EL (cell line): ENCODE measurements at regions not wholly inside any gene's neighbourhood (a gene's known extent, or its start where the extent isn't known, plus 50 kb on each side); places are given as distances from the start of the nearest gene placed in this dataset.

Source experiments
- DNase-seq: peaks from one replicate; pipeline ENCODE4 v3.0.0-alpha.2; 2016

DNA sequence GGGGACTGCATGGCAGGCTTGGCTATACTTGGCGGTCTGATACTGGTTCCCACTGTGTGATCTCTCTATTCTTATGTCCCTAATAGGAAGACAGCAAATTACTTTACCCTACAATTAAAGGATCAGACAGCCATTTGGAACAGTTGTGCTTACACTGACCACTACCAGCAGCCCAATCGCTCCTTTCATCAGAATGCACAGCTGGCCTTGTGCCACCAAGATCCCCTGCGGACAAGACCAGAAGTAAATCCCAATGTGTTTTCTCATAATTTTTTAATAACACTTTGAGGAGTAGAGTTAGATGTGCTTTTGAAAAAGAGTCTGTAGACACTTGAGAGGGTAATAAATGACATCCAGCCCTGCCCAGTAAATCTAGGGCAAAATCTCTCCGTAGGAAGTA, 297.2 kb upstream of the ZNF32 start:
- DNase-seq, result no peak

DNA sequence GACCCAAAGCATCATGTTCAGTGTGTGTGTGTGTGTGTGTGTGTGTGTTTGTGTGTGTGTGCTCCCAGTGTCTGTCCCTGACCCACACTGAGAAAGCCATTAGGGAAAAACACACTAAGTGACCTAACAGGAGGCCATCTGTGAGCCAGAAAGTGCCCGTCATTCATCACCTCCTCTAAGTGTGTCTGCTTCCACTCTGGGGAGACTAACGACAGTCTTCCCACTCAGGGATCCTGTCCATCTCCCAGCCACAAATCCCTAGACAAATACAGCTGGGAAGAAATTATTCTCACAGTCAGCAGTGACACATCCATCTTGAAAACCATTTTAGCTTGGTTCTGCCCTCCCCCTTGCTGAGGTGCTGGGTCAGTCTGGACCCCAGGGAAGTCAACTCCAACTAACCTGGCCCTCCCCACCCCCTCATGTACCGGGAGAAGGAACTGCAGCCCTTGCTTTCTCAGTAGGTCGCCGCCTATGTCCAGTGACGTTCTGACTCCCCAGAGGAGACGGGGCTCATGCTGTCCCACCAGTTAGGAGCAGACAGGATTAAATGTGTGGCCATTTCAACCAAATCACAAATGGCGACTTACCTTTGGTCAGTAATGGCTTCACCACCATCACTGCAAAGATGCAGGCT, 296.5 kb upstream of the ZNF32 start:
- DNase-seq, result no peak

DNA sequence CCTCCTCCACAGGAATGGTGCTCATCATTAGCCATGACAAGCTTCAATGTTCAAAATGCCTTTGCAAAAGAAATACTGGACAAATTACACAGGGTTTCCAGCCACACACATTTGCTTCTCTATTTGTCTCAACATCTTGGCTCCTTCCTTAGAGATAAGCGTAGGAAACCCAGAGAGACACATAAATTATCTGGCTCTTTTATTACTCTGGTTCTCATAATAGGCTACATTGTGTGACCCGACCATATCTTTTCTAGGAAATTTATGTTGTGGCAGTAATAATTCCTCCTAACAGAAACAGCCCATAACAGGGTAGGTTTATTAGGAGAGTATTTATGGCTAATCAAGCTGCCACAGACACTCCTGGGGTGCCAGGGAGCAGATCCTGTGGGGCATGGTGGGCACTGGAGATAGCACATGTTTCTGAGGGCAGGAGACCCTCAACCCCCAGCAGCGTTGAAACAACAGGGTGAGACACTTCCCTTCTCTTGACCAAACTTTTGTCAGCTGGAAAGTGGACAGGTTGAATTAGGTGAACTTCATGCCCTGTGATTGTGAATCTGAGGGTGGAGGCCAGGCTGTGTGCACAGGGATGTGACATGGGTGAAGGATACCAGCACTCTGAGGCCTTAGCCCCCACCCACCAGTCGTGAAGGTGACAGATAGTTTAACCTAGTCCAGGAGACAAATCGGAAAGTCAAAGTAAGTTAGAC, 295.9 kb upstream of the ZNF32 start:
- no peak for DNase-seq

DNA sequence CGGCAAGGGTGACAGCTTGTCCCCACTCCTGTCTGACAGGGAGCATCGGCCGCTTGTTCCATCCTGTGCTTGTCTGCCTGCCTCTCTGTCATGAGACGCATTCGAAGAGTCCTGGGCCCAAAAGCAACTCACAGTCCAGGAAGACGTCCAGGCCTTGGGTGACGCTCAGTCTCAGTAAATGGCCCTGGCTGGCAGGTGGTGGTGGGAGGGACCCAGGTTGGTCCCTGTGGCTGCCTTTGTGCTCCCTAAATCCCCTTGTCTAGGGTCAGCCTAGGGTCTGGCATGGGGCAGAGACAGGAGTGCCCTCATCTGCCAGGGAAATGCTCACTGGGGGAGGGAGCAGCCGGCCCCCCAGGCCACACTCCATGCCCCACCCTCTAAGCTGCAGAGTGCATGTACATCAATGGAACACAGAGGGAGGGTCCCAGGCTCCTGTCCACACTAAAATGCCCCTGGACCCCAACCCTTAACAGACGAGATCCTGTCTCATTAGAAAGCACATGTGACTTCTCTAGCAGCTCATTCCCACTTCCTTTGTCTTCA, 295.2 kb upstream of the ZNF32 start:
- DNase-seq, result no peak

DNA sequence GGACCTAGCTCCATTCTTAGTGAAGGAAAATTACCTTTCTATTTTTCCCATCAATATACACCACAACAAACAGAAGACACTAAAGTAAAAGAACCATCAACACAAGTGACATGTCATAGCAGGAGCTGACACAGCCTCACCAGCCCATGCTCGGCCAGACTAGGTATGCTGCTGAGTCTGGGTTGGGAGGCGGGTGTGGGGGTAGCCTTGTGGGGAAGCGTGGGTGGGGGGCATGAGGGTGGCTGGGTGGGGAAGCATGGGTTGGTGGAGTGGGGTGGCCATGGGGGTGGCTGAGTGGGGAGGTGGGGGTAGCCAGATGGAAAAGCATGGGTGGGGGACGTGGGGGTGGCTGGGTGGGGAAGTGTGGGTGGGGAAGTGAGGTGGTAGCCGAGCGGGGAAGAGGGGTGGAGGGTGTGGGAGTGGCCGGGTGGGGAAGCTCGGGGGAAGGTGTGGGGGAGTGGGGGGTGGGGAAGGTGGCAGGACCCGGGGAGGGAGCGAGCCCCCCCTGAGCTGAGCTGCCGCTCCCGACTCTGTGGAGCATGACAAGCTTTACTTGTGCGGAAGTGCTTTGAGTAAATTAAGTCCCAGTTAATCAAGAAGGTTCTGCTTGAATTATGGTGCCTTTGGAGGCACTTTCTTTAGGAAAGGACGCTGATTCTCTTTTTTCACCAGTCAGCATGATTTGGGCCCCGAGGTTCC, 294.6 kb upstream of the ZNF32 start:
- no peak for DNase-seq

DNA sequence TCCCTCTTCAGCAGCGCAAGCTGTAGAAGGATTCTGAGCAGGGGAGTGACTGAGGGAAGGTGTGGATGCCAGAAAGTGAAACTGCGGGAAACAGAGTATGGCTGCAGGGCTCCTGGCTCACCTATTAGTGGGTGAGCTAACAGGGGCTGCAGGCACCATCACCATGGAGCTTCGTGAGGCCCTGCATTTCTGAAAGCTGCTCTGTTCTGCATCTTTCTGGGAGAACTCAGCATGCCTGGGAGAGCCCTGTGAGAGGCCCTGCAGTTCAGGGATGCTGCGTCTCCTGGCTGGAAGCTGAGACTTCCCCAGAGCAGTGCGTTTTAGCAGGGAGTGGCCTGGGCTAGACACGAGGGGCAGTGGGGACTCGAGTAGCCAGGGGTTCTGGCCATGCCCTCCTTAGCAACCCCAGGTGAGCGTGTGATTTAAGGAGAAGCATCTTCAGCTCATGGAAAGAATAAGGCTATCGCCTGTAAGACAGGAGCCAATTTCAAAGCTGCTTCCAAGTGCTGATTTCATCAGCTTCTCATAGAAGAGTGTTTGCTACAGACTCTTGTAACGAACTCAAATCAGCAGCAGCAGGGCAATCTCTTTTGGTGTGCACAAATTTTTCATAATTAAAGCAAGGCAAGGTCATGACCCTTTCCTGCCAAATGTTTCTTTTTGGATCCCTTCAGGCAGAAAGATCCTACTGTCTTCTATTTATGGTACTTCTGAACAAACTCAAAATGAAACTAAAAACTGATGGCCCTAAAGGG, 293.6 kb upstream of the ZNF32 start:
- DNase-seq, result no peak

DNA sequence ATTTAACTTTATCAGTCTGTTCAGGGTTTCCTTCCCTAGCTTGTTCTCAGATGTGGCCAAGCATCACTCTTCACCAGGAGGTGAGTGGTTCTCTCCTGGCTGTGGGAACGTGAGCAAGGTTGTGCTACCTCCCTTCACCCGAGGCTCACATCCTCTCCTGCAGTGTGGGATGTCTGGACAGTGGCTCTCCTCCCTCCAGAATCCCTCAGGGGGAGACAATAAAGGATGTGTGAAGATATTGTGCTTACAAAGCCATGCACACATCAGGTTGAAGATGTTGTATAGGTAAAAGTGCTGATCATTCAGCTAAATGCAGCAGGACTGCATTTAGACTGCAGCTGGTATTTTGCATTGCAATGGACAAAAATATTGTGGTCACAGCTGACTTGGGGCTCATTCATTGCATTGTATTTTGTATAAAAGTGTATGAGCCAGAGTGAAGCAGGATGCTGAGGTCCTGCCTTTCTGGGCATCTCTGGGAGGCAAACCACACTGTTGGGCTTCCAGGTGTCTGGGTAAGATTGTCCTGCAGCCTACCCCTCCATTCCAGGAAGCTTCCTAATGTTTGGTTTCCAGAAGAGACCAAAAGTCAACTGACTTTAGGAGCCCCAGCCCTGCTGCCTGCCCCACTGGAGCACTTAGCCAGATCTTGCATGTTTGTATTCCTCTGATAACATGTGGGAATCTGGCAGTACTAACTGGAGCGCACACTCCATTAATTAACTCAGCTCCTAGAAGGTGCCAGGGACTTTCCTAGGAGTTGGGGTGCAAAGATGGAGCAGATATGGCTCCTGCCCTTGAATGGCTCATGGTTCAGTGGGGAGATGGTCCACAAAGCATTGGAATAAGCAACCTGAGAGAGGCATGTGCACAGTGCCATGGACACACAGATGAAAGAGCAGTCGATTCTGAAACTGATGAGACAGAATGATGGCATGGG, 292.5 kb upstream of the ZNF32 start:
- no peak for DNase-seq

DNA sequence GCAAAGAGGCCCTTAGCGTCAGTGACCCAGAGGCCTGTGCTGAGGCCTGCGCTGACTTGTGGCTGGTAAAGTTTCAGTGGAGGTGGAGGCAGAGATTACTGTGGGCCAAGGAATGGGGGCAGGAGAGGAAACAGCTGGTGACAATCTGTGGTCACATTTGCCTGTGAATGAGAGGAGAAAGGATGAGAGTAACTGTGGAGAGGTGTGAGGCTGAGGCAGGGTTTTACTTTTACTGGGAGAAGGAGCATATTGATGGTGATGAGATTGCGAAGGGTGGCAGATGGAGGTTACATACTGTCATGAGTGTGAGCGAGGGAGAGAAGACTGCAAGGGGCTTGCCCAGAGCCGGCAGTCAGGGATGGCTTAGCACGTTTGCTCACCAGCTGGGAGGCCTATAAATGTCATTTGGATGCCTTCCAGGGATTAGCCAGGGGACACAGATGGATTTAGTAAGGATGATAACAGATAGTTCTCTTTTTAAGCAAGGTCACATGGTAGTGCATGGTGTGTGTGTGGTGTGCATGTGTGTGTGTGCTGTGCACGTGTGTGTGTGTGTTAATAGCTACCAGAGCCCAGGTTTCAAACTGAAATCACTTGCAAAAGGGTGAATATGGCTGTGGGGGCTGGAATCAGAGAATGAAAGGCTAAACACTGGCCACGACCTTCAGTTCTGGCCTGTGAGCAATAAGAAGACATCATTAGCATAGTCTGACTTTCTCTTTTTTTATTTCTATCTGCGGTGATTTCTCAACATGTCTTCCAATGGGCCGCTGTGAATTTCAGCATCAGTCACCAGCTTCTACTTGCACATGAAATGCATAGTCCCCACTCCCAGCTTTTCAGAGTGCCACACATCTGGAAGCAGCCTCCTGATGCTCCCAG, 291.5 kb upstream of the ZNF32 start:
- peak; percentile 56 for DNase-seq

DNA sequence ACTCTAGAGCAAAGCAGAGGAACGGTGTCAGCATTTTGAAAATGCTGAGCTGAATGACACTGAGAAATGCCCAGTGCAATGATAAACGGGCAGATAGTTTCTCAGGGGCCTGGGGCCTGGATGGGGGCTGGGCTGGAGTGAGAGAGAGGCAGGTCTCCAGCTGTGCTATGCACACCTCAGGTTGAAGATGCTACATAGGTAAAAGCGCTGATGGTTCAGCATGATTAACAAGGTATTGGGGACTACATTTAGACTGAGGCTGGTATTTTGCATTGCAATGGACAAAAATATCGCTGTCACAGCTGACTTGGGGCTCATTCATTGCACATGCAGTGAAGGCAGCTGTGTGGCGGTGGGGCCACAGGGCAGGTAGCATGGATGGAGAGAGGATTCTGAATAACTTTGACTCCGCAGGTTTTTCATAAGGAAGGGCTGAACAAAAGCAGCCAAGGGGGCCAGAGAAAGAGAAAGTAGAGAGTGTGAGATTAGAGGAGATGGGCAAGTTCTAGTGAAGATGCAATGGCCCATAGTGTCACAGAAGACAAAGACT, 290.8 kb upstream of the ZNF32 start:
- no peak for DNase-seq

DNA sequence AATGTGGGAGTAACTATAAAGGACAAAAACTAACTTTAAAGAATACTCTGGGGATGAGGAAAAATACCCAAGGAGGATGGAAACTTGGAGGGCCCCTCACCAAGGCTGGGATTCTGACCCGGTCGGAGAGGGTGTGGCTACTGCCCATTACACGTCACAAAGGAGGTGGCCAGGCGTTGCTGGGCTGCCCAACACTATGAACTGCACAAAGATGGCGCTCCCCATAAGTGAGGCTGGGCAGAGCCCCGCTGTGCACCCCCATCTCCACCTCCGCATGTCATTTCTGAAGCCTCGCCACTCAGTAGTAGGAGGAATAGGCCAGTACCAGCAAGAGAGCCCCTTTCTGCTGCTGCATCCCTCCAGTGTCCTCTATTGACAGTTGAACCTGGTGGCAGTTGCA, 290.1 kb upstream of the ZNF32 start:
- DNase-seq, result no peak

DNA sequence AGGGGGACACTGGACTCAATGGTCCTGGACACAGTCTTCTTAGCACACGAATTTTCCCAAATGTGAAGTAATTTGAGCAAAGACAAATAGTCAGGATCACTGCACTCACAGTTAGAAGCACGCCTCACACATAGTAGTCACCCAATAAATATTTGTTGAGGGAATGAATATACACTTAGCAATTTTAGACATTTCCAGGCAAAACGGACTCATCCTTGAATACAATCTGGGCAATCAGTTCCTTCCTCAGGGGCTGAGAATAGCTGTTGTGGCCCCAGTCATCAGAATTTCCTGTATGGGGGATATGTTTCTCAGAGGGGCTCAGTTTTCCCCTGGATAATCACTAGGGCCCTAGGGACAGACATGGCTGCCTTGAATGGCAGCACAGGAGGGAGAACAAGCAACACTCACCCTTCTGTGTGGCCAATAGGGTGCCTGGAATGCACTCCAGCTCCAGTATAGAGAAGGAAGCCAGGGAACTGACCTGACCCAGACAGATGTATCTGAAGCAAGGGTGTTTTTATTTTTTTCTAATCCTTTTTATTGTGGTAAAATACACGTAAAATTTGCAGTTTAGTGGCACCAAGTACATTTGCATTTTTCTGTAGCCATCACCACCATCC, 282.7 kb upstream of the ZNF32 start:
- DNase-seq, result peak; percentile 92

DNA sequence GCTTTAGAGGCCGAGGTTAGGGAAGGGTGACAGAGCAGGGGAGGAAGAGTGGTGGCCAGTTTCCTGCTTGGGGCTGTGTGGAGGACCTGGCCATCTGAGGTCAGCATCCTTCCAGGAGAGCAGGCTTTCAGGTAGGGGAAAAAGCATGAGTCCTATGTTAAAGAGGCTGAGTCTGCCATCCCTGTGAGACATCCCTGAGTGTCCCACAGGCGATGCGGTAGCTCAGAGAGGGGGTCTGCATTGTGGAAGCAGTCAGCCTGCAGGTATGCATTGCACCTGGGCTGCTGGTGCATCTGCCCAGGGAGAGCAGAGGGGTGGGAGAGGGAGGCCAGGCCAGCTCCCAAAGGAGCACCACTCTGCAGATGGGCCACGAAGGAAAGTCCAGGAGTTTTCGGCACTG, 282.1 kb upstream of the ZNF32 start:
- no peak for DNase-seq

DNA sequence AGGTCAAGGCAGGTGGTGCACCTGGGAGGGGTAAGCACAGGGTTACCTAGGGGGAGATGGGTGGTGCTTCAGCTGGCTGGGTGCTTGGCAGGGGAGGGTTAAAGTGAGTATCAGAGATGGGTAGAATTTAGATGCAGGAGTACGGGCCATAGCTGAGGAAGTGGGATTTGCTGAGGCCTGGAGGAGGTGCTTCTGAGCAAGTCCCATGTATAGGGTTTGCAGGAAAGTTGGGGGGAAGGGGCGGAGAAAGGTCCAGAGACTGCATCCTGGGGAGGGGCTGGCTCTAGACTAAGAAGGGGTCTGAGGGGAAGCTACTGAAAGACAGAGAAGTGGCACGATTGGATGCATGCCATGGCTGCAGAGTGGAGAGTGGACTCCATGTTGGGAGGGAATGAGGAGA, 281.6 kb upstream of the ZNF32 start:
- DNase-seq, result no peak

DNA sequence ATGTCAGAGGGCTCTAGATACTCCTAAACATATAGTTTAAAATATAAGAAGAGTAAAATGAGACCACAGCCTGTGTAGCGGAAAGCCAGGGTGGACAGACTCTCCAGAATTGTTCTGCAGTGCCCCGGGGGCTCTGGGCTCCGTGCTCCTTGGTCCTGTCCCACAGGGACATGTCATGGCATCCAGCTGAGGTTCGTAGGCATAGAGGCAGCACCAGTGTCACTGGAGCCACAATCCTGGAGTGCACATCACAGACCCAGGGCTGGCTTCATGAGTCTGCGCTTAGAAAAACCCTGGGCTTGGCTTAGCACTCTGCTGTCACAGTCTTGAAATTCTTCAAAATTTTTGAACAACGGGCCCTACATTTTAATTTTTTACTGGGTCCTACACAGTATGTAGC, 280.4 kb upstream of the ZNF32 start:
- DNase-seq, result no peak

DNA sequence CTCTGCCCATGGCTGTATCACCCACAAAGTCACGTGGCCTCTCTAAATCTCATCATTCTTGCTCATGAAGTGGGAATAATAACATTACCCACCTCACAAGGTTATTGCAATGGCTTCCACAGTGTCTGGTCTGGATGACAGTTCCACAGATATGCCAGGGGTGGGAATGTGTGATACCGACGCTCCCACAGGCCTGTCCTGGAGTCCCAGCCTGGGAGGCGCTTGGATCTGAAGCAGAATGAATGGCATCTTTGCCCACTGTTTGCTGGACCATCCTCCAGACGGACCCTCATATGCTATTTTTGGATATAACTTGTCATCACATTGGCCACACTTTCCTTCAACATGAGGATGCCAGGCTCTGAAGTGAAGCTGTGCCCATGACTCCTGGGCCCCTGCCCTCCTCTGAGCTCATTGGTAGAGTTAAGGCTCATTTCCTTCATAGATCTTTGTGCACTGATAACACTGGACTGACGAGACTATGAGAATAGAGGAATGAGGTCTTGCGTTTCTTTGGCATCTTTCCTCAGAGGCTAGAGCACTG, 279.8 kb upstream of the ZNF32 start:
- DNase-seq, result no peak

DNA sequence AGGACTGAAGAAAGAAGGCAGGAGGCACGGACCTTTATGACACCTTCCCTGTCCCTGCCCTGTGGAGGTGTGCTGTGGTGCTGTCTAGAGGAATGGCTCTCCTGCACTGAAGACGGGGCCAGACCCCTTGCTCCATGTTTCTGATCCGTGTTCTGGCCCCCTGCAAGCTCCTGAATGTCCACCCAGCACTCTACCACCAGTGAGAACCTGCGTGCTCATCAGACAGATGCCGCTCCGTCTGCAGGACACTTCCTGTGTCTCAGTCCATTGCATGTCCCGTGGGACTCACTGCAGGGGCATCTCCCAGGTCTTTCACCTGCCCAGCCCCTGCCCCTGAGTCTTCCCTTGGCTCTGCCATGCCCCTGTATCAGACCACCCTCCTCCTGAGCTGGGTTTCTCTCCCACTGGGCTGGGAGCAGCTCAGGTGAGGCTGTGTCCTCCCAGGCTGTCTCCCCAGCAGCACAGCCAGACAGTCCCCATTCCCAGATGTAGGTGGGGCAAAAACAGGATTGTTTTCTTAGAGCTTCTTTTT, 278.3 kb upstream of the ZNF32 start:
- no peak for DNase-seq

DNA sequence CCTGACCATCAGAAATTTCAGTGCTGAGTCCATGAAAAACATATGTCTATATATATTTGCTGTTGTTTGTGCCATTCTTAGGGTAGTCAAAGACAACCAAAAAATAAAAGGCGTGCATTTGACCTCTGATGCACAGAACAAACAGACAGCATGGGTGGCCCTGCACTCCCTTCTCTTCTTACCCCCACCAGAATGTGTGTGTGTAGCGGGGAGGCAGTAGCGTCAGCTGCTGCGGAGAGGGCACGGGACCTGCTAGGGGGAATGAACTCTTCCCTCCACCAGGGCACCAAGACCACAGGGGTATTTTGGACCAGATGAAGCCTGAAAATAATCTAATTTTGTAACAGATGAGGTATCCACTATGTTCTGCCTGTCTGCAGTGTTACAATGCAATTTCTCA, 277.7 kb upstream of the ZNF32 start:
- DNase-seq, result no peak

DNA sequence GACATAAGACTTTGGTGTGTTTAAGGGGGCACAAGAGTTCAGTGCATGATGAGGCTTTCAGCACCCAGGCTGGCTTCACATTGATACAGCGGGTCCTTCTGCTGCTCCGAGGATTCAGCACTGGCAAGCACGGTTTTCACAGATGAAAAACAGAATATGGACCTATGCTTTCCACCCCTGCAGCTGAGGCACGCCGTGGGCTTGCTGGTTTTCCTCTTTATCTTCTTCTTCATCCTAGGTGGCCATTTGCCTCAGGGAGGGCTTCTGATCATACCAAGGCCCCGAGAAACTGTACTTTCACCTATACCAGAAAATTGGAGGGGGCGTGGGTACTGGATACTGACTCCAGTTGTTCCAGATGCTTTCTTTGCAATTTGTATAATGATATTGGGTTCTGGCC, 277.1 kb upstream of the ZNF32 start:
- DNase-seq, result no peak

DNA sequence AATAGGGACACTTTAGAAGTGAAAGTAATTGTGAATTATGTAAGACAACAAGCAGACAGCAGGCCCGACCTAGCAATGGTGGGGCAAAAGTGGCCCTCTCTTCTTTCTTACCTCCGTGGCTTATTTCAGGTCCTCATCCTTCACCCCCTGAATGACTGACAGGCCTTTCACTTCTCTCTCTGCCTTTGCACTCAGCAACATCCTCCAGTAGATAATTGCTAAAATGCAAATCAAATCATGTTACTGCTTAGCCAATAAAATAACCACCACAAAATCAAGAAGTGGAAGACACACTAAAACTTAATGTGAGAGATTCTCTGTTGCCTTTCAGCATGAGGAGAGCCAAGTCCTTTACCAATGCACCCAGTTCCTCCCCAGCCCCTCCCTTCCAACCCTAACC, 274.6 kb upstream of the ZNF32 start:
- DNase-seq, result no peak
